Keratinocyte (primary cell): ENCODE measurements at regions not wholly inside any gene's neighbourhood (a gene's known extent, or its start where the extent isn't known, plus 50 kb on each side); places are given as distances from the start of the nearest gene placed in this dataset.

Experiments
- DNase-seq: peaks from one replicate; pipeline ENCODE4 v3.0.0-alpha.2; 2011; ENCODE audit warnings: low read depth, missing footprints, low spot score
- FAIRE-seq: peaks from 2 replicates; lab custom pipeline; 2011; peaks lifted over from hg19 to GRCh38; lab: Jason Lieb, UNC
- H2AFZ ChIP-seq: 2 replicates; pipeline ENCODE4 v1.6.0; 2012; ENCODE audit warnings: low read length, control low read depth, inconsistent platforms; ENCODE audit not compliant: control insufficient read depth
- H3K27ac ChIP-seq: 2 replicates; pipeline ENCODE4 v1.5.1; 2011; ENCODE audit warnings: low read length; ENCODE audit not compliant: control insufficient read depth, insufficient read depth
- H3K27me3 ChIP-seq: 3 replicates; pipeline ENCODE4 v1.6.0; 2011; ENCODE audit warnings: low read length; ENCODE audit not compliant: control insufficient read depth, insufficient read depth; ENCODE audit errors: extremely low read depth
- H3K36me3 ChIP-seq, 2 experiments: 2 replicates in 1 of 2; 3 replicates in 1 of 2; pipeline ENCODE4 v1.5.1; 2011; ENCODE audit warnings: low read length in 2 of 2, mild to moderate bottlenecking in 1 of 2; ENCODE audit not compliant: control insufficient read depth in 2 of 2, insufficient read depth in 2 of 2; ENCODE audit errors: extremely low read depth in 1 of 2
- H3K4me1 ChIP-seq: 3 replicates; pipeline ENCODE4 v1.5.1; 2011; ENCODE audit warnings: low read length; ENCODE audit not compliant: control insufficient read depth, insufficient read depth; ENCODE audit errors: extremely low read depth
- H3K4me2 ChIP-seq: 3 replicates; pipeline ENCODE4 v1.6.0; 2011; ENCODE audit warnings: low read depth, low read length; ENCODE audit not compliant: control insufficient read depth, insufficient read depth; ENCODE audit errors: extremely low read depth
- H3K4me3 ChIP-seq, 3 experiments: fragments of 200-600 bp in 1 of 3; sonication (generic) in 1 of 3; 2 replicates in 2 of 3; 3 replicates in 1 of 3; pipeline ENCODE4 v1.5.1; 2011 to 2016; ENCODE audit warnings: low read length in 3 of 3, mild to moderate bottlenecking in 3 of 3, control low read depth in 2 of 3, inconsistent platforms in 1 of 3, low read depth in 1 of 3, mixed read lengths in 1 of 3, mixed run types in 1 of 3, moderate library complexity in 1 of 3; ENCODE audit not compliant: control insufficient read depth in 2 of 3, insufficient read depth in 2 of 3; ENCODE audit errors: extremely low read depth in 1 of 3
- H3K79me2 ChIP-seq: 2 replicates; pipeline ENCODE4 v1.6.0; 2012; ENCODE audit warnings: low read length; ENCODE audit not compliant: control insufficient read depth, insufficient read depth
- H3K9ac ChIP-seq: 3 replicates; pipeline ENCODE4 v1.6.0; 2011; ENCODE audit warnings: low read length; ENCODE audit not compliant: control insufficient read depth, insufficient read depth; ENCODE audit errors: extremely low read depth
- H3K9me1 ChIP-seq: 3 replicates; pipeline ENCODE4 v1.6.0; 2011; ENCODE audit warnings: low read length; ENCODE audit not compliant: control insufficient read depth, insufficient read depth; ENCODE audit errors: extremely low read depth
- H3K9me3 ChIP-seq: 2 replicates; pipeline ENCODE4 v1.5.1; 2012; ENCODE audit warnings: low read depth, low read length; ENCODE audit not compliant: control insufficient read depth
- H4K20me1 ChIP-seq: 3 replicates; pipeline ENCODE4 v1.6.0; 2011; ENCODE audit warnings: low read length; ENCODE audit not compliant: control insufficient read depth, insufficient read depth; ENCODE audit errors: extremely low read depth
- CTCF ChIP-seq, 3 experiments: IDR thresholded peaks in 1 of 3; conservative IDR thresholded peaks in 1 of 3; optimal IDR thresholded peaks in 1 of 3; 2 replicates in 2 of 3; 3 replicates in 1 of 3; pipeline versions ENCODE3 to v1.5.1; 2011; ENCODE audit warnings: low read length in 3 of 3, mild to moderate bottlenecking in 3 of 3, moderate library complexity in 2 of 3, control low read depth in 1 of 3, inconsistent platforms in 1 of 3; ENCODE audit not compliant: insufficient read depth in 2 of 3; ENCODE audit errors: extremely low read depth in 1 of 3
- EZH2 ChIP-seq: IDR thresholded peaks from one replicate; pipeline ENCODE4 v1.6.1; 2012; ENCODE audit warnings: inconsistent platforms, mild to moderate bottlenecking, low read length, moderate library complexity
- dilution Hi-C: fragments of 300-500 bp; cut with MboI; formaldehyde crosslinking; loops from one replicate; pipeline ENCODE4 v1.7.0; 2020; ENCODE audit warnings: low sequenced_read_pairs; ENCODE audit not compliant: extremely low pct_ligation_motif_present

- H3K36me3 ChIP-seq: no peaks in the 10 kb centered on the region
- no peak overlapping the region for H3K9ac ChIP-seq
- H3K79me2 ChIP-seq: no peaks in the 10 kb centered on the region
- no peaks in the 10 kb centered on the region for H3K9me1 ChIP-seq
- dilution Hi-C loops: no loop called here
- TF ChIP-seq EZH2: no peak
- H3K4me1 ChIP-seq: peaks cover 5% of the 10 kb centered on the region
- H3K4me2 ChIP-seq: no peak overlapping the region
- no peak for DNase-seq
- no peaks in the 10 kb centered on the region for H3K27me3 ChIP-seq
- H4K20me1 ChIP-seq: no peaks in the 10 kb centered on the region
- no peak overlapping the region for H2AFZ ChIP-seq
- no peak for FAIRE-seq
- H3K27ac ChIP-seq: no peak overlapping the region
- H3K4me3 ChIP-seq: no peak overlapping the region
- no peaks in the 10 kb centered on the region for H3K9me3 ChIP-seq
Observed at GRCh38 chr20:22866812-22867341, 168.2 kb upstream of the SSTR4 start.

- H3K27ac ChIP-seq: no peak overlapping the region
- no peaks in the 10 kb centered on the region for H3K9me1 ChIP-seq
- dilution Hi-C loops: no loop called here
- H3K9me3 ChIP-seq: no peaks in the 10 kb centered on the region
- H3K4me2 ChIP-seq: no peak overlapping the region
- no peaks in the 10 kb centered on the region for H4K20me1 ChIP-seq
- no peaks in the 10 kb centered on the region for H3K79me2 ChIP-seq
- DNase-seq (no peak), FAIRE-seq (no peak)
- H3K4me1 ChIP-seq: no peaks in the 10 kb centered on the region
- no peaks in the 10 kb centered on the region for H3K36me3 ChIP-seq
- H2AFZ ChIP-seq: no peak overlapping the region
- TF ChIP-seq CTCF (optimal IDR thresholded peaks at IDR 0.05 in 1 of 3, IDR thresholded peaks at IDR 0.05 in 1 of 3, conservative IDR thresholded peaks at IDR 0.05 in 1 of 3; ENCODE audit: extremely low read depth in 1 of 3, insufficient read depth in 2 of 3, low read length in 3 of 3): no peak
- no peak for TF ChIP-seq EZH2
- no peak overlapping the region for H3K4me3 ChIP-seq
- H3K9ac ChIP-seq: no peak overlapping the region
- H3K27me3 ChIP-seq: no peaks in the 10 kb centered on the region
Observed at GRCh38 chr20:22878166-22878565, 156.9 kb upstream of the SSTR4 start.

GRCh38 chr20:22880277-22880676 lies 154.8 kb upstream of the SSTR4 start:
- no peak for FAIRE-seq
- Histone ChIP-seq H3K36me3 (no peaks in the 10 kb centered on the region), H3K4me1 (no peaks in the 10 kb centered on the region), H3K4me2 (no peak overlapping the region), H3K9me3 (no peaks in the 10 kb centered on the region), H3K27ac (no peak overlapping the region), H3K27me3 (no peaks in the 10 kb centered on the region), H3K9me1 (no peaks in the 10 kb centered on the region), H4K20me1 (no peaks in the 10 kb centered on the region), H3K79me2 (no peaks in the 10 kb centered on the region), H2AFZ (no peak overlapping the region), H3K4me3 (no peak overlapping the region), H3K9ac (no peak overlapping the region)
- dilution Hi-C loops: no loop called here
- TF ChIP-seq CTCF (optimal IDR thresholded peaks at IDR 0.05 in 1 of 3, IDR thresholded peaks at IDR 0.05 in 1 of 3, conservative IDR thresholded peaks at IDR 0.05 in 1 of 3; ENCODE audit: extremely low read depth in 1 of 3, insufficient read depth in 2 of 3, low read length in 3 of 3) (no peak), EZH2 (no peak)
- no peak for DNase-seq
